Upper lobe of left lung (tissue), 6 donors: ENCODE measurements at regions not wholly inside any gene's neighbourhood (a gene's known extent, or its start where the extent isn't known, plus 50 kb on each side); places are given as distances from the start of the nearest gene placed in this dataset.

Source experiments
- ATAC-seq, 2 donors: fragments of 200-7000 bp; cut with Tn5 transposase; one replicate each; pipeline ENCODE4 v1.9.1; 2022; ENCODE audit warnings: mild to moderate bottlenecking in 2 of 2, moderate library complexity in 2 of 2; ENCODE audit not compliant: low FRiP score in 2 of 2
- DNase-seq, 2 donors: peaks; one replicate each; pipeline ENCODE4 v3.0.0-alpha.2; 2019 to 2020
- H3K27ac ChIP-seq, 4 donors: fragments of 200-600 bp; sonication (generic); one replicate each; pipeline ENCODE4 v1.5.1; 2016 to 2019
- H3K27me3 ChIP-seq, 4 donors: fragments of 200-600 bp; sonication (generic); one replicate each; pipeline ENCODE4 v1.5.1; 2017 to 2019
- H3K36me3 ChIP-seq, 4 donors: fragments of 200-600 bp; sonication (generic); one replicate each; pipeline ENCODE4 v1.5.1; 2016 to 2019
- H3K4me1 ChIP-seq, 4 donors: fragments of 200-600 bp; sonication (generic); one replicate each; pipeline ENCODE4 v1.5.1; 2018 to 2019
- H3K4me3 ChIP-seq, 4 donors: fragments of 200-600 bp; sonication (generic); one replicate each; pipeline ENCODE4 v1.5.1; 2017 to 2019; ENCODE audit warnings: mild to moderate bottlenecking in 2 of 4, moderate library complexity in 1 of 4
- H3K9me3 ChIP-seq, 4 donors: fragments of 200-600 bp; sonication (generic); one replicate each; pipeline ENCODE4 v1.5.1; 2018 to 2019
- CTCF ChIP-seq, 6 experiments: fragments of 450-650 bp in 4 of 6; fragments of 200-600 bp in 2 of 6; sonication (generic) in 2 of 6; IDR thresholded peaks; one replicate each; pipeline ENCODE4 v1.5.1; 2016 to 2019; ENCODE audit warnings: antibody characterized with exemption in 6 of 6
- EP300 ChIP-seq, 4 donors: sonication (generic); formaldehyde crosslinking; IDR thresholded peaks; one replicate each; pipeline ENCODE4 v1.5.1; 2017; ENCODE audit warnings: antibody characterized with exemption in 4 of 4, control low read depth in 2 of 4
- POLR2A ChIP-seq, 4 donors: fragments of 450-650 bp; IDR thresholded peaks; one replicate each; pipeline ENCODE4 v1.5.1; 2016 to 2017; ENCODE audit warnings: antibody characterized with exemption in 4 of 4, mild to moderate bottlenecking in 2 of 4
- POLR2AphosphoS5 ChIP-seq, 2 donors: sonication (generic); formaldehyde crosslinking; IDR thresholded peaks; one replicate each; pipeline ENCODE4 v1.5.1; 2017; ENCODE audit warnings: antibody characterized with exemption in 2 of 2
- WGBS, 2 donors: methylation state at CpG; one replicate each; pipeline ENCODE4 v1.1.5; 2017 to 2018; 5-methylcytosine and 5-hydroxymethylcytosine counted together
- donor health status: DM: no; HTN: no; CAD: no; lungs with moderate emphysema.
- donor health status: DM: no; HTN: yes; CAD: no; lungs with severe emphysema.

- 75 to 80% methylated on average over 12 of the region's 12 CpGs for WGBS, 2 donors
- Histone ChIP-seq H3K27me3 (no peaks in the 10 kb centered on the region), H3K4me3 (no peak overlapping the region), H3K27ac (no peak overlapping the region), H3K9me3 (no peaks in the 10 kb centered on the region), H3K4me1 (no peaks in the 10 kb centered on the region), H3K36me3 (no peaks in the 10 kb centered on the region)
- ATAC-seq (no peak), DNase-seq (no peak)
- no peak for TF ChIP-seq CTCF (IDR thresholded peaks at IDR 0.05)
- no peak for TF ChIP-seq POLR2AphosphoS5 (IDR thresholded peaks at IDR 0.05)
- no peak for TF ChIP-seq POLR2A (IDR thresholded peaks at IDR 0.05)
- no peak for TF ChIP-seq EP300 (IDR thresholded peaks at IDR 0.05)
These were observed 150.6 kb upstream of the SPACA7 start for GRCh38 chr13:112225429-112226090.

DNA sequence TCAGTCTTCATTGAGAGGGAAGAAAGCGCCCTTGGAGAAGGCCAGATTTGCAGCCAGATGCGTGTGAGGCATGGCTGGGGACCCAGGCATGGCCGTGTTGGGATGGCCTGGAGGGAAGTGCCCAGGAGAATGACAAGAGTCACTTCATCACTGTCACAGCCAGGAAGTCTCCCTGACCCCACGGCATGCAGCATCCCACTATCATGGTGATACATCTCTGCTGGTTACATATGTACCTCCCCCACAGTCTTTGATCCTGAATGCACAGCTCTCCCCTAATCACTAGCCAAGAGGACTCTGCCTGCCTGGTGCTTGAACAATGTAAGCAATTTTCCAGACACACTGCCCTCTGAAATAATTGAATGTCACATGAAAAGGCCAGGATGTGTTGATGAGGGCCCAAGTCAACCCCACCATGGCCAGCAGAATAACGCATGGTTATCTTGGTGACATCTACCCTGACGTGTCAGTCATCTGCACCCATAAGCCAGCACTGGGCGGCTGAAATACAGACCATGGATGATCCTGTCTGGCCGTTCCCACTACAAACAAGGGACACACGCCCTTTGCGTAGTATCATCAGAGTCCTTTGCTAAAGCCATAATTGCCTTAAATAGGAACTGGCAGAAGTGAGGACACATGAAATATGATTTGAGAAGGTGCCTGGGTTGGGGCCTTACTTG is 149.7 kb upstream of the SPACA7 start:
- WGBS, 2 donors: 75 to 82% methylated on average over 10 of the region's 10 CpGs
- H3K9me3 ChIP-seq: no peaks in the 10 kb centered on the region
- H3K36me3 ChIP-seq: no peaks in the 10 kb centered on the region
- ATAC-seq (no peak), DNase-seq (no peak)
- H3K27ac ChIP-seq: no peak overlapping the region
- no peaks in the 10 kb centered on the region for H3K27me3 ChIP-seq
- TF ChIP-seq POLR2AphosphoS5 (IDR thresholded peaks at IDR 0.05): no peak
- TF ChIP-seq POLR2A (IDR thresholded peaks at IDR 0.05): no peak
- no peak for TF ChIP-seq CTCF (IDR thresholded peaks at IDR 0.05)
- no peak for TF ChIP-seq EP300 (IDR thresholded peaks at IDR 0.05)
- no peaks in the 10 kb centered on the region for H3K4me1 ChIP-seq
- no peak overlapping the region for H3K4me3 ChIP-seq

DNA sequence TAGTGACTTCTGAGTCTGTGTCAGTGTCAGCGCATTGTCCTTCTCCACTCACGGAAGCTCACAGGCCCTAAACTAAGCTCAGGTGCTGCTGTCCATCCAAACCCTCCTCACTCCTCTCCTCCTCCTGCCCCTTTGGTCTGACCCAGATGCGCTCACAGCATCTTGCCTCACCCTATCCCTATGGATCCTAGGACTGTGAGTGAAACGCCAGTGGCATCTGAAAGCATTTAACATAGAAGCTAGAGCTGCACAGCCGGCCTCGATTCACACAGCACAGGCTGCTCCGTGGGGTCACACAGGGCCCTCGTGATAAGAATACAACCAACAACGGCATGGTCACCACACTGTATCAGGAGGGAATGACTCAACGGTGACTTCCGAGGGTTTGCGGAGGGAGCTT is 149.1 kb upstream of the SPACA7 start:
- H3K4me1 ChIP-seq: no peaks in the 10 kb centered on the region
- no peak for DNase-seq
- H3K27me3 ChIP-seq: no peaks in the 10 kb centered on the region
- ATAC-seq: no peak
- H3K27ac ChIP-seq: no peak overlapping the region
- 84 to 85% methylated on average over 12 of the region's 12 CpGs for WGBS, 2 donors
- TF ChIP-seq CTCF (IDR thresholded peaks at IDR 0.05) (no peak), EP300 (IDR thresholded peaks at IDR 0.05) (no peak), POLR2AphosphoS5 (IDR thresholded peaks at IDR 0.05) (no peak), POLR2A (IDR thresholded peaks at IDR 0.05) (no peak)
- H3K9me3 ChIP-seq: no peaks in the 10 kb centered on the region
- H3K36me3 ChIP-seq: no peaks in the 10 kb centered on the region
- H3K4me3 ChIP-seq: no peak overlapping the region

DNA sequence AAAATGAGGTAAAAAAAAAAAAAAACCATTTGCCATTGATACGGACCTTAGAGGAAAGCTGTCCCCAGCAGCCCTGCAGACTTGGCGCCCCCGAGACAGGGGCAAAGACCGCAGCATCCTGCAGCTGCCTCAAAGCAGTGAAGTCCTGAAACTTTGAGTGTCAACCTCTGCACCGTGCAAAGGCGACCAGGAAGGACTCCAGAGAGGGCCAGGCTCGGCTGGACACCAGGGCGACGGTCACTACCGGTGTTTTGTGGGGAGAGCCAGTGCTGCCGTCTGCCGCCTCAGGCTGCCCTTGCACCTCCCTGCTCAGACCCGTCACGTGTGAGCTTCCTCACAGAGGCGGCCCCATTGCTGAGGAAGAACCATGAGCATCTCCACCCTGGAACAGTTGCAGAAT is 146.7 kb upstream of the SPACA7 start:
- ATAC-seq (no peak), DNase-seq (peak in 1 of 2 donors; percentile 56)
- H3K4me1 ChIP-seq: no peaks in the 10 kb centered on the region
- no peaks in the 10 kb centered on the region for H3K9me3 ChIP-seq
- TF ChIP-seq POLR2AphosphoS5 (IDR thresholded peaks at IDR 0.05): no peak
- no peak for TF ChIP-seq CTCF (IDR thresholded peaks at IDR 0.05)
- TF ChIP-seq POLR2A (IDR thresholded peaks at IDR 0.05): no peak
- TF ChIP-seq EP300 (IDR thresholded peaks at IDR 0.05): no peak
- H3K27ac ChIP-seq: no peak overlapping the region
- H3K4me3 ChIP-seq: no peak overlapping the region
- H3K27me3 ChIP-seq: no peaks in the 10 kb centered on the region
- no peaks in the 10 kb centered on the region for H3K36me3 ChIP-seq
- WGBS, 2 donors: 76 to 77% methylated on average over 15 of the region's 15 CpGs
